ENCODE measurements at regions not wholly inside any gene's neighbourhood (a gene's known extent, or its start where the extent isn't known, plus 50 kb on each side); places are given as distances from the start of the nearest gene placed in this dataset.

GRCh38 chr4:31035761-31036160 lies 315.6 kb downstream of the PCDH7 start:
- no peak for DNase-seq
- Mint-ChIP-seq H3K4me3 (no peak overlapping the region), H3K27ac (no peak overlapping the region), H3K4me1 (no peaks in the 10 kb centered on the region), H3K27me3 (no peaks in the 10 kb centered on the region), H3K36me3 (no peaks in the 10 kb centered on the region), H3K9me3 (ENCODE audit: low read depth) (peaks cover 7% of the 10 kb centered on the region)
- no peak for ATAC-seq
- CTCF ChIA-PET: no interaction called here

- DNase-seq (no peak), ATAC-seq (no peak)
- H3K27me3 Mint-ChIP-seq: no peaks in the 10 kb centered on the region
- H3K36me3 Mint-ChIP-seq: no peaks in the 10 kb centered on the region
- CTCF ChIA-PET: no interaction called here
- H3K4me1 Mint-ChIP-seq: no peaks in the 10 kb centered on the region
- peaks cover 10% of the 10 kb centered on the region for H3K9me3 Mint-ChIP-seq (ENCODE audit: low read depth)
- H3K27ac Mint-ChIP-seq: no peak overlapping the region
- no peak overlapping the region for H3K4me3 Mint-ChIP-seq
Measured at GRCh38 chr4:31037703-31038102, 317.5 kb downstream of the PCDH7 start.

- Mint-ChIP-seq H3K27me3 (no peaks in the 10 kb centered on the region), H3K9me3 (ENCODE audit: low read depth) (peaks cover 4% of the 10 kb centered on the region), H3K4me1 (no peaks in the 10 kb centered on the region), H3K4me3 (no peak overlapping the region), H3K36me3 (no peaks in the 10 kb centered on the region), H3K27ac (no peak overlapping the region)
- DNase-seq (no peak), ATAC-seq (no peak)
- CTCF ChIA-PET: no interaction called here
Measured at GRCh38 chr4:31039382-31039781, 319.2 kb downstream of the PCDH7 start.

- CTCF ChIA-PET: no interaction called here
- Mint-ChIP-seq H3K36me3 (no peaks in the 10 kb centered on the region), H3K4me3 (no peak overlapping the region), H3K4me1 (no peaks in the 10 kb centered on the region), H3K27ac (no peak overlapping the region), H3K9me3 (ENCODE audit: low read depth) (peaks cover 4% of the 10 kb centered on the region), H3K27me3 (no peaks in the 10 kb centered on the region)
- ATAC-seq (no peak), DNase-seq (no peak)
Measured at GRCh38 chr4:31040106-31040505, 319.9 kb downstream of the PCDH7 start.

- Mint-ChIP-seq H3K4me1 (no peaks in the 10 kb centered on the region), H3K9me3 (ENCODE audit: low read depth) (peaks cover 4% of the 10 kb centered on the region), H3K27me3 (no peaks in the 10 kb centered on the region), H3K4me3 (no peak overlapping the region), H3K36me3 (no peaks in the 10 kb centered on the region), H3K27ac (no peak overlapping the region)
- no peak for ATAC-seq
- DNase-seq: no peak
- CTCF ChIA-PET: no interaction called here
Measured at GRCh38 chr4:31041385-31041784, 321.2 kb downstream of the PCDH7 start.

- CTCF ChIA-PET: no interaction called here
- Mint-ChIP-seq H3K4me3 (no peak overlapping the region), H3K4me1 (no peaks in the 10 kb centered on the region), H3K36me3 (no peaks in the 10 kb centered on the region), H3K27me3 (no peaks in the 10 kb centered on the region), H3K9me3 (ENCODE audit: low read depth) (peaks cover 4% of the 10 kb centered on the region), H3K27ac (no peak overlapping the region)
- ATAC-seq (no peak), DNase-seq (no peak)
Measured at GRCh38 chr4:31041853-31042252, 321.7 kb downstream of the PCDH7 start.

- no peaks in the 10 kb centered on the region for H3K27me3 Mint-ChIP-seq
- H3K36me3 Mint-ChIP-seq: no peaks in the 10 kb centered on the region
- CTCF ChIA-PET: no interaction called here
- H3K27ac Mint-ChIP-seq: no peak overlapping the region
- no peak for DNase-seq
- H3K9me3 Mint-ChIP-seq (ENCODE audit: low read depth): peaks cover 2% of the 10 kb centered on the region
- H3K4me1 Mint-ChIP-seq: no peaks in the 10 kb centered on the region
- no peak for ATAC-seq
- no peak overlapping the region for H3K4me3 Mint-ChIP-seq
Measured at GRCh38 chr4:31043382-31044062, 323.4 kb downstream of the PCDH7 start.

GRCh38 chr4:31045151-31045550 lies 325.0 kb downstream of the PCDH7 start:
- Mint-ChIP-seq H3K27me3 (no peaks in the 10 kb centered on the region), H3K36me3 (no peaks in the 10 kb centered on the region), H3K9me3 (ENCODE audit: low read depth) (peaks cover 2% of the 10 kb centered on the region), H3K4me3 (no peak overlapping the region), H3K4me1 (no peaks in the 10 kb centered on the region), H3K27ac (no peak overlapping the region)
- ATAC-seq (no peak), DNase-seq (no peak)
- CTCF ChIA-PET: interaction anchor here (0.7 kb wide), 1 partner anchor 28 kb away, joined by 3 read pairs; no protein-coding TSS in a partner anchor

GRCh38 chr4:31045724-31046318 lies 325.7 kb downstream of the PCDH7 start:
- CTCF ChIA-PET: interaction anchor here (0.7 kb wide), 1 partner anchor 27 kb away, joined by 3 read pairs; no protein-coding TSS in a partner anchor
- H3K4me1 Mint-ChIP-seq: no peaks in the 10 kb centered on the region
- H3K36me3 Mint-ChIP-seq: no peaks in the 10 kb centered on the region
- no peak for ATAC-seq
- DNase-seq: no peak
- H3K27me3 Mint-ChIP-seq: no peaks in the 10 kb centered on the region
- peaks cover 2% of the 10 kb centered on the region for H3K9me3 Mint-ChIP-seq (ENCODE audit: low read depth)
- no peak overlapping the region for H3K4me3 Mint-ChIP-seq
- no peak overlapping the region for H3K27ac Mint-ChIP-seq

- ATAC-seq (no peak), DNase-seq (no peak)
- H3K27me3 Mint-ChIP-seq: no peaks in the 10 kb centered on the region
- H3K4me1 Mint-ChIP-seq: no peaks in the 10 kb centered on the region
- H3K4me3 Mint-ChIP-seq: no peak overlapping the region
- H3K36me3 Mint-ChIP-seq: no peaks in the 10 kb centered on the region
- CTCF ChIA-PET: no interaction called here
- H3K9me3 Mint-ChIP-seq (ENCODE audit: low read depth): no peaks in the 10 kb centered on the region
- H3K27ac Mint-ChIP-seq: no peak overlapping the region
Measured at GRCh38 chr4:31051151-31051550, 331.0 kb downstream of the PCDH7 start.

- ATAC-seq: no peak
- Mint-ChIP-seq H3K36me3 (no peaks in the 10 kb centered on the region), H3K27ac (no peak overlapping the region), H3K4me3 (no peak overlapping the region), H3K9me3 (ENCODE audit: low read depth) (no peaks in the 10 kb centered on the region), H3K27me3 (no peaks in the 10 kb centered on the region), H3K4me1 (no peaks in the 10 kb centered on the region)
- DNase-seq: no peak
- CTCF ChIA-PET: no interaction called here
Measured at GRCh38 chr4:31051565-31051964, 331.4 kb downstream of the PCDH7 start.

- Mint-ChIP-seq H3K4me1 (no peaks in the 10 kb centered on the region), H3K36me3 (no peaks in the 10 kb centered on the region), H3K27me3 (no peaks in the 10 kb centered on the region), H3K4me3 (no peak overlapping the region), H3K27ac (no peak overlapping the region), H3K9me3 (ENCODE audit: low read depth) (no peaks in the 10 kb centered on the region)
- CTCF ChIA-PET: no interaction called here
- ATAC-seq: no peak
- DNase-seq: no peak
Measured at GRCh38 chr4:31052519-31052918, 332.4 kb downstream of the PCDH7 start.

- Mint-ChIP-seq H3K36me3 (no peaks in the 10 kb centered on the region), H3K27ac (no peak overlapping the region), H3K4me1 (no peaks in the 10 kb centered on the region), H3K27me3 (no peaks in the 10 kb centered on the region), H3K4me3 (no peak overlapping the region), H3K9me3 (ENCODE audit: low read depth) (no peaks in the 10 kb centered on the region)
- CTCF ChIA-PET: no interaction called here
- ATAC-seq (no peak), DNase-seq (no peak)
Measured at GRCh38 chr4:31053451-31053850, 333.3 kb downstream of the PCDH7 start.

GRCh38 chr4:31054295-31054694 lies 334.1 kb downstream of the PCDH7 start:
- Mint-ChIP-seq H3K4me3 (no peak overlapping the region), H3K4me1 (no peaks in the 10 kb centered on the region), H3K9me3 (ENCODE audit: low read depth) (no peaks in the 10 kb centered on the region), H3K36me3 (no peaks in the 10 kb centered on the region), H3K27ac (no peak overlapping the region), H3K27me3 (no peaks in the 10 kb centered on the region)
- CTCF ChIA-PET: no interaction called here
- no peak for ATAC-seq
- DNase-seq: no peak
